Thyroid gland (tissue), 4 donors: ENCODE measurements at regions not wholly inside any gene's neighbourhood (a gene's known extent, or its start where the extent isn't known, plus 50 kb on each side); places are given as distances from the start of the nearest gene placed in this dataset.

Experiments used
- POLR2A ChIP-seq, 2 donors: fragments of 450-650 bp; IDR thresholded peaks; one replicate each; pipeline ENCODE4 v1.6.1; 2017; ENCODE audit warnings: antibody characterized with exemption in 2 of 2, mild to moderate bottlenecking in 2 of 2, moderate library complexity in 1 of 2
- TF ChIP-seq, protein P1 (sequence below), 6 experiments: fragments of 200-600 bp in 3 of 6; fragments of 450-650 bp in 3 of 6; sonication (generic) in 3 of 6; IDR thresholded peaks; one replicate each; pipeline ENCODE4 v1.5.1; 2016 to 2019; ENCODE audit warnings: antibody characterized with exemption in 6 of 6, mild to moderate bottlenecking in 2 of 6, inconsistent platforms in 1 of 6, moderate library complexity in 1 of 6

DNA sequence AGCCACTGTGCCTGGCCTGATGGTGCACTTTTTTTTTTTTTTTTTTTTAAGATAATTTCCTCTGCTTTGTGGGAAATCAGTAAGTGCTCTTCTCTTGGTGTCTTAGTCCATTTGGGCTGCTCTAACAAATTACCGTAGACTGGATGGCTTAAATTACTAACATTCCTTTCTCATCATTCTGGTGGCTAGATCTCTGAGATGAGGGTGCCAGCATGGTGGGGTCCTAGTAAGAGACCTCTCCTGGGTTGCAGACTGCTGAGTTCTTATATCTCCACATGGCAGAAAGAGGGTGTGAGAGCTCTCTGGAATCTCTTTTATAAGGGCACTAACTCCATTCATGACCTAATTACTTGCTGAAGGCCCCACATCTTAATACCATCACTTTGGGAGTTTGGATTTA is 133.9 kb upstream of the ANKRD55 start:
- TF ChIP-seq, protein P1, sequence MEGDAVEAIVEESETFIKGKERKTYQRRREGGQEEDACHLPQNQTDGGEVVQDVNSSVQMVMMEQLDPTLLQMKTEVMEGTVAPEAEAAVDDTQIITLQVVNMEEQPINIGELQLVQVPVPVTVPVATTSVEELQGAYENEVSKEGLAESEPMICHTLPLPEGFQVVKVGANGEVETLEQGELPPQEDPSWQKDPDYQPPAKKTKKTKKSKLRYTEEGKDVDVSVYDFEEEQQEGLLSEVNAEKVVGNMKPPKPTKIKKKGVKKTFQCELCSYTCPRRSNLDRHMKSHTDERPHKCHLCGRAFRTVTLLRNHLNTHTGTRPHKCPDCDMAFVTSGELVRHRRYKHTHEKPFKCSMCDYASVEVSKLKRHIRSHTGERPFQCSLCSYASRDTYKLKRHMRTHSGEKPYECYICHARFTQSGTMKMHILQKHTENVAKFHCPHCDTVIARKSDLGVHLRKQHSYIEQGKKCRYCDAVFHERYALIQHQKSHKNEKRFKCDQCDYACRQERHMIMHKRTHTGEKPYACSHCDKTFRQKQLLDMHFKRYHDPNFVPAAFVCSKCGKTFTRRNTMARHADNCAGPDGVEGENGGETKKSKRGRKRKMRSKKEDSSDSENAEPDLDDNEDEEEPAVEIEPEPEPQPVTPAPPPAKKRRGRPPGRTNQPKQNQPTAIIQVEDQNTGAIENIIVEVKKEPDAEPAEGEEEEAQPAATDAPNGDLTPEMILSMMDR (IDR thresholded peaks at IDR 0.05), result no peak
- no peak for TF ChIP-seq POLR2A (IDR thresholded peaks at IDR 0.05)
